Stimulated activated naive B cell treated with anti-CD40 and anti-IgM and Interleukin-4, amounts not matched to agents 10 μg/mL and 1 μg/mL and 100 μg/mL, for 72 hours (primary cell): ENCODE measurements at regions not wholly inside any gene's neighbourhood (a gene's known extent, or its start where the extent isn't known, plus 50 kb on each side); places are given as distances from the start of the nearest gene placed in this dataset.

Source experiments
- ATAC-seq, 2 donors: fragments of 150-1000 bp; cut with Tn5 transposase; replicated peaks; 2 replicates each; pipeline ENCODE4 v1.10.0; 2021; ENCODE audit warnings: moderate library complexity in 1 of 2
- DNase-seq: peaks from one replicate; pipeline ENCODE4 v3.0.0; 2021
- H3K27ac Mint-ChIP-seq: one replicate; pipeline ENCODE4 v1.8.0; 2022; ENCODE audit warnings: mild to moderate bottlenecking, mixed read lengths
- H3K27me3 Mint-ChIP-seq, 2 donors: one replicate each; pipeline ENCODE4 v1.8.0; 2022; ENCODE audit warnings: mixed read lengths in 2 of 2
- H3K36me3 Mint-ChIP-seq, 2 donors: one replicate each; pipeline ENCODE4 v1.8.0; 2022; ENCODE audit warnings: mixed read lengths in 2 of 2, mild to moderate bottlenecking in 1 of 2
- H3K4me1 Mint-ChIP-seq, 2 donors: one replicate each; pipeline ENCODE4 v1.8.0; 2022; ENCODE audit warnings: mixed read lengths in 2 of 2, mild to moderate bottlenecking in 1 of 2
- H3K4me3 Mint-ChIP-seq, 2 donors: one replicate each; pipeline ENCODE4 v1.8.0; 2022; ENCODE audit warnings: mild to moderate bottlenecking in 2 of 2, mixed read lengths in 2 of 2, moderate library complexity in 1 of 2
- H3K9me3 Mint-ChIP-seq, 2 donors: one replicate each; pipeline ENCODE4 v1.8.0; 2022; ENCODE audit warnings: mixed read lengths in 2 of 2, mild to moderate bottlenecking in 1 of 2

DNA sequence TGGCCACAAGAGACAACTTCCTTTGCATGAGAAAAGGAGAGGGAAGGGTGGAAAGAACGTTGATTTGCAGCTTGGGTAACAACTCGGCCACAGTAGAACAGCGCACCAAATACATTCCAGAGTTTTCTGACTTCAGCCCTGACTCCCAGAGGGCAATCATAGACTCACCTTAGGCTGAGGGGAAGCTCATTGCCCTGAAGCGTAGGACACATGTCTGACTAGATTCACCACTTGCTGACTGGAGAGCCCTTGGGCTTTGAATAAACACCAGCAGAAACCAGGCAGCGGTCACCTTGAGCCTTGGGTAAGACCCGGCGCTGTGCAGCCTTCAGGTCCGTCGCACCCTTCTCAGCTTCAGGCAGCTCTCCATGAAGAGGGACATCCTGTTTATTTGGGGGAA lies 151.8 kb upstream of the GRIA4 start:
- no peaks in the 10 kb centered on the region for H3K4me1 Mint-ChIP-seq
- ATAC-seq (no peak), DNase-seq (no peak)
- H3K27me3 Mint-ChIP-seq: no peaks in the 10 kb centered on the region
- peaks cover 0 to 5% of the 10 kb centered on the region in 2 donors for H3K9me3 Mint-ChIP-seq
- no peak overlapping the region for H3K4me3 Mint-ChIP-seq
- H3K27ac Mint-ChIP-seq: no peak overlapping the region
- H3K36me3 Mint-ChIP-seq: no peaks in the 10 kb centered on the region

DNA sequence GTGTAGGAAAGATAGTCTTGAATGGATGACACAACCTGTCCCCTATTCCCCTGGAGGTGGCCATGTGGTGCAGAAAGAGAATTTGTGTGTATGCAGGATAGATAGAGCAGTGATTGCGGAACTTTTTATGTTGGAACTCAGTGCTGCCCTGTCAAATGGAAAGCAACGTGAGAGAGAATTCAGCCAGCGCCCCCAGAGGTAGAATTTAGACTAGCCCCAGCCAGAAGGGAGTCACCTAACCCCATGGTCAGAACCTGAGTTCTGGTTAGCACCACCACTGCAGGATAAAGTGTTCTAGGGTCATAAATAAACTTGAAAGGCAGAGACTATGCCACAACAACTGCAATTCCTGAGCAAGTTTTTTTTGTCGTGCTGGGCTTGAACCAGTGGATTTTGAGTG lies 152.9 kb upstream of the GRIA4 start:
- H3K27ac Mint-ChIP-seq: no peak overlapping the region
- H3K27me3 Mint-ChIP-seq: no peaks in the 10 kb centered on the region
- H3K4me1 Mint-ChIP-seq: no peaks in the 10 kb centered on the region

DNA sequence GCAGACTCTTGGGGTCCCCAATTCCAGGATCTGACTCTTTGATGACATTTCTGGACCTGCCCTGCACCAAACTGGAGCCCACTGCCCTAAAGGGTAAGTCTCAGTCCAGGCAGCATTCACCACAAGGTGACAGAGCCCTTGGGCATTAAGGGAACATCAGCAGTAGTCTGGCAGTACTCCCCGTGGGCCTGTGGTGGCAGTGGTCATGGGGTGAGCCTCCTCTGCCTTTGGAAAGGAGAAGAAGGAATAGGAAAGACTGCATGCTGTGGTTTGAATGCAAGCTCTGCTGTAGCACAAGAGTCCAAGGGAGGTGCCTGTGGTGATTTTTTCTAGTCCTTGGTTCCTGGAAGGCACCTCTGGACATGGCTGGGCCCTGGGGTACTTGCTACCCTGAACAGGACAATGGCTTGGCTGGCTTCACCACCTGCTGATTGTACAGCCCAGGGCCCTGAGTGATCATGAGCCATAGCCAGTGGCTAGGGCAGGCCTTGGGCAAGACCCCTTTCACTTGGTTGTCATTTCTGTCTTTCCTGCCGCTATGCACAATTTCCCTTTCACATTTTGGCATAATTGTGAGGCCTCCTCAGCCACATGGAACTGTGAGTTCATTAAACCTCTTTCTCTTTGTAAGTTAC lies 160.7 kb upstream of the GRIA4 start:
- H3K27me3 Mint-ChIP-seq: no peaks in the 10 kb centered on the region
- peaks cover 4% of the 10 kb centered on the region in 2 donors for H3K4me1 Mint-ChIP-seq
- no peak overlapping the region for H3K4me3 Mint-ChIP-seq
- ATAC-seq (peak; percentile 16 to 36), DNase-seq (no peak)
- H3K27ac Mint-ChIP-seq: no peak overlapping the region
- H3K9me3 Mint-ChIP-seq: peaks cover 10 to 11% of the 10 kb centered on the region in 2 donors
- H3K36me3 Mint-ChIP-seq: no peaks in the 10 kb centered on the region

More for the DNA sequence above, 152.9 kb upstream of the GRIA4 start:
- no peak for ATAC-seq
- Mint-ChIP-seq H3K9me3 (peaks cover 0 to 5% of the 10 kb centered on the region in 2 donors), H3K36me3 (no peaks in the 10 kb centered on the region), H3K4me3 (no peak overlapping the region)
- no peak for DNase-seq

DNA sequence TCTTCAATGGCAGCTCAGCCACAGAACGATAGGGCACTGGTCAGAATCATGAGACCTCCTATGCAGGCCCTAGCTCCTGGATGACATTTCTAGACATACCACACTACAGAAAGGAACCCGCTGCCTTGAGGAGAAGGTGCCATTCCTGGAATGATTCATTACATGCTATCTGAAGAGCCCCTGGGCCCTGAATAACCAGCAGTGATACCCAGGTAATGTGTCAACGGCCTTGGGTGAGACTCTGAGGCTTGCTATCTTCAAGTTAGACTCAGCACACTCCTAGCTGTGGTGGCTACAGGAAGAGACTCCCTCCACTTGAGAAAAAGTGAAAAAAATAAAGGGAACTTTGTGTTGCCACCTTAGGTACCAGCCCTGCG lies 161.2 kb upstream of the GRIA4 start:
- Mint-ChIP-seq H3K4me1 (peaks cover 4% of the 10 kb centered on the region in 2 donors), H3K9me3 (peaks cover 12% of the 10 kb centered on the region in 2 donors), H3K4me3 (no peak overlapping the region), H3K27me3 (no peaks in the 10 kb centered on the region), H3K36me3 (no peaks in the 10 kb centered on the region), H3K27ac (no peak overlapping the region)
- no peak for DNase-seq
- ATAC-seq: peak; percentile 21 to 43

DNA sequence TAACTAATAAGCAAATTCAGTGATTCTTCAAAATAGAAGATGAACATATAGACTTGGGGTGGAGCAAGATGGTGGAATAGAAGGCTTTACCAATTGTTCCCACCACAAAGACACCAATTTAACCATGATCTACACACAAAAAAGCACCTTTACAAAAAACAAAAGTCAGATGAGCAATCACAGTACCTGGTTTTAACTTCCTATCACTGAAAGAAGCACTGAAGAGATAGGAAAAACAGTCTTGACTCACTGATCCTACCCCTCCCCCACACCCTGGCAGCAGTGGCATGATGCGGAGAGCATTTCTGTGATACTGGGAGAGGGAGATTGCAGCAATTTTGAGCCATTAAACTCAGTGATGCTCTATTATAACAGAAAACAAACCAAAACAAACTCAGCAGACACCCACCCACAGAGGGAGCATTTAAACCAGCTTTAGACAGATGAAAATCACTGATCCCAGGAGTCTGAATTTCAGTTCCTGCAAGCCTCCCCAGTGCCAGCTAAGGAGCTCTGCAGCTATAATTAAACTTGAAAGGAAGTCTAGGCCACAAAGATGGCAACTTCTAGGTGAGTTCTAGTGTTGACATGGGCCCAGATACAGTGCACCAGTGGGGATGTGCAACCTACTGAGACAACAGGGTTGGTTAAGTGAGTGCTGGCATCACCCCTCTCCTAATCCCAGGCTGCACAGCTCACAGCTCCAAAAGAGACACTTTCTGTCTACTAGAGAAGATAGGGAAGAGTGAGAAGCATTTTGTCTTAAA lies 161.8 kb upstream of the GRIA4 start:
- no peaks in the 10 kb centered on the region for H3K36me3 Mint-ChIP-seq
- DNase-seq (no peak), ATAC-seq (peak; percentile 23 to 51)
- peaks cover 12 to 15% of the 10 kb centered on the region in 2 donors for H3K9me3 Mint-ChIP-seq
- no peaks in the 10 kb centered on the region for H3K27me3 Mint-ChIP-seq
- H3K4me1 Mint-ChIP-seq: peaks cover 4% of the 10 kb centered on the region in 2 donors
- H3K4me3 Mint-ChIP-seq: no peak overlapping the region
- H3K27ac Mint-ChIP-seq: no peak overlapping the region

DNA sequence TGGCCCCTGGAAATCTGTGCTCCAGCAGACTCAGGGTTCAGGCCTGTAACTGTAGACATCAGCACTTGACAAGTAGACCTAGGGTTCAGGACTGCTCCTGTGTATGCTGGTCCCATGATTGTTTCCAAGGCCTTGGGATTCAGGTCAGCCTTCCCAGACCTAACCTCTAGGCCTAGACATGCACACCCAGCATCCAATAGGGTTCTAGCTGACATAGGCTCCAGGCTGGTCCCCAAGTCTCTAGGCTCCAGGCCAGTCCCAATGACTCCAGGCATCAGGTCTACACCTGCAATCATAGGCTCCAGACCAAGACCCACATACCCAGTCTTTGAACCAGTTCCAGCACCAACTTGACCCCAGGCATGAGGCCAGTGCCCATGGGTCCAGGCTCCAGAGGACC lies 166.2 kb upstream of the GRIA4 start:
- H3K36me3 Mint-ChIP-seq: no peaks in the 10 kb centered on the region
- H3K9me3 Mint-ChIP-seq: peaks cover 12 to 17% of the 10 kb centered on the region in 2 donors
- H3K27me3 Mint-ChIP-seq: no peaks in the 10 kb centered on the region
- H3K4me1 Mint-ChIP-seq: peaks cover 4% of the 10 kb centered on the region in 2 donors
- no peak overlapping the region for H3K27ac Mint-ChIP-seq
- no peak for ATAC-seq
- no peak overlapping the region for H3K4me3 Mint-ChIP-seq
- no peak for DNase-seq

DNA sequence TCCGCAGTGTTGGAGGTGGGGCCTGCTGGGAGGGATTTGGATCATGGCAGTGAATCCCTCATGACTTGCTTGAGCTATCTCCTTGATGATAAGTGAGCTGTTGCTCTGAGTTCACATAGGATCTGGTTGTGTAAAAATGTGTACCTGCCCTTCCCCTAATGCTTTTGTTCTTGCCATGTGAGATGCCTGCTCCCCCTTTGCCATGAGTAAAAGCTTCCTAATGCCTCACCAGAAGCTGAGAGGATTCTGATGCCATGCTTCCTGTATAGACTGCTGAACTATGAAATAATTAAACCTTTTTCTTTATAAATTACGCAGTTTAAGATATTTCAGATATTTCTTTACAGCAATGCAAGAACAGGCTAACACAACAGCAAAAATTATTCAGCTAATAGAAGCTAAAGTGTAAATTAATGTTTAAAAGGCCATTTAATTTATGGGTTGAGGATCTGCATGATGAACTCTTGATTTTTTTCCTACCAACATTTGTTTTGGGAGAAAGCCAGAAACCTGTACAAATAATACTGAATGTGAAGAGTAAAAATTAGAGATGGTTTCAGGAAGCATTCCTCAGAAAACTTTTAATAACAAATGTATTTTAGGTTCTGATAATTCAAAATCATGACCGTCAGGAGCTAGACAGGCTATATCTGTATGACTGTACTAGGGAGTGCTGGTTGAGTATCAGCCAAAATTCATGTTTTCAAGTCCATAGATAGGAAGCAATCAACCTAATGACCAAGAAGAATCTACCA lies 177.5 kb upstream of the GRIA4 start:
- no peaks in the 10 kb centered on the region for H3K9me3 Mint-ChIP-seq
- no peak overlapping the region for H3K4me3 Mint-ChIP-seq
- no peak for ATAC-seq
- no peaks in the 10 kb centered on the region for H3K27me3 Mint-ChIP-seq
- H3K36me3 Mint-ChIP-seq: no peaks in the 10 kb centered on the region
- no peak for DNase-seq
- no peak overlapping the region for H3K27ac Mint-ChIP-seq
- H3K4me1 Mint-ChIP-seq: no peaks in the 10 kb centered on the region

DNA sequence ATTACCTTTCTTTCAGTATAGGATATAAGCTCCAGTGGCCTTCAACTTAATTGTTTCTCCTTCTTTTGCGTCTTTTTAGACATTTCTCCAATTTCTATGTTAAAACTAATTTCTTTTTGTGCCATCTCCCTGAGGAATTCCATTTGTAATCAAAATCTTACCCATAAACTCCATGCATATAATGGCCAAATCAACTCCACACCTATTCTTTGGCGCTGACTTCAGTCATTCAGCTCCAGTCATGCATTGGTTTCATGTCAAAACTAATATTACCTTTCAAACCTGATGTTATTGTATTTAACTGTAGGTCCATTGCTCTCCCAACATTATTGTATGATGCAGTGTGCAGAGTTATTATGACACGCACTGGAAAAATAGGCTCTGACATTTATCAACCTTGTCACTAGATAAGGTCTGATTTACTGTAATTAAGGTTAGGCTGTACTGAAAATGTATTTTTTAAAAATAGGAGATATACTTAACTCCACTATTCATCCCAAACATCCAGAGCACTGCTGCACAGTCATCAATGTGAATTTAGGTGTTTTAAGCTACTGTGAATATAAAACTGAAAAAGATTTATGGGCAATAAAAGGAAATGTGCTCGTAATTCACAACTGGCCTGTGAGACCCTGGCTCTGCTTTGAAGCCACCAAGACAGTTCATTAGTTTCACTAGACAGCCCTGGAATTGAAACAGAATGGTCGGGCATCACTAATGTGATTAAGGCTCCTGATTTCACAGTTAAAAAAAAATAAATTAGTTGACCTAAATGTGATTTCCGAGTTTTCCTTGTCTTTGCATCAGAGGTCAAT lies 180.6 kb upstream of the GRIA4 start:
- Mint-ChIP-seq H3K4me3 (no peak overlapping the region), H3K4me1 (no peaks in the 10 kb centered on the region), H3K9me3 (no peaks in the 10 kb centered on the region), H3K27ac (no peak overlapping the region), H3K36me3 (no peaks in the 10 kb centered on the region), H3K27me3 (no peaks in the 10 kb centered on the region)
- no peak for ATAC-seq
- DNase-seq: no peak

DNA sequence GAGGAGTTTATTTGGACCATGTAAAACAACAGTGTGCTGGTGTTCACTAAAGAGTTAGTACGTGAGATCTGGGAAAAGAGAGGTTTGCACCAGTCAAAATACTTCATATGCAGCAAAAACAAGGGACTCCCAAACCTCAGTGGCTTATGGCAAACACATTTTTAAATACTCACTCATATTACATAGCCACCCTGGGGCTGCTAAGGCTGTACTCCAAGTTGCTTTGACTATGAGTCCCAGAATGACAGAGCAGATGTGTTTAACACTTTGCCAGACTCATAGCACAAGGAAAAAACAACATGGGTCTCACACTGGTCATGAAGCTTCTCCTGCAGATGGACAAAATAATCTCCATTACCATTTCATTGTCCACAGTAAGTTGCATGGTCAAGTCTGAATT lies 202.8 kb upstream of the GRIA4 start:
- no peak for ATAC-seq

DNA sequence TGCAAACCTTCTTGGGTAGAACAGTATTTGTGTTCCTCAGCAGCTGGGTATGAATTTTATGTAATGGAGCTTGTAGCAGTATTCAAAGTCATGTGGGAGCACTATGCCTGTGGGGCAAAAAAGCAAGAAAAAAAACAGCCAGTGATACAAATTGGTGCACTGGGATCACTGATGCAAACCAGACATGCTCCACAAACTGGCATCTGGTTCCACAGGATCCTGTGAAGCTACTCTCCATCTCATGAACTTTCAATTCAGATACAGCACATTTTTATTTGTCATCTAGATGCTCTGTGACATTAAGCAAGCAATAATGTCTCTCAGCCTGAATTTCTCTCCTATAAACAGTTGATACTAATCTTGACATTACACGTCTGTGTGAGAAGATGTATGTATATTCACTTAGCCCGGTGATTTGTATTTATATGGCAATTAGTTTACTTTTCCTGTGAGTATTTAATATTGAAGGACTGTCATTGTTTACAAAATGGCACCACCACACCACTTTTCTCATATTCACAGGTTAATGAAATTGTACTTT lies 208.5 kb upstream of the GRIA4 start:
- no peak overlapping the region for H3K4me3 Mint-ChIP-seq
- H3K9me3 Mint-ChIP-seq: no peaks in the 10 kb centered on the region
- peaks cover 0 to 3% of the 10 kb centered on the region in 2 donors for H3K27me3 Mint-ChIP-seq
- no peaks in the 10 kb centered on the region for H3K36me3 Mint-ChIP-seq
- no peak for ATAC-seq
- no peak overlapping the region for H3K27ac Mint-ChIP-seq
- DNase-seq: no peak
- no peaks in the 10 kb centered on the region for H3K4me1 Mint-ChIP-seq

More for the DNA sequence above, 202.8 kb upstream of the GRIA4 start:
- H3K27ac Mint-ChIP-seq: no peak overlapping the region
- no peak overlapping the region for H3K4me3 Mint-ChIP-seq
- no peaks in the 10 kb centered on the region for H3K9me3 Mint-ChIP-seq
- no peaks in the 10 kb centered on the region for H3K36me3 Mint-ChIP-seq
- DNase-seq: no peak
- no peaks in the 10 kb centered on the region for H3K4me1 Mint-ChIP-seq
- peaks cover 0 to 3% of the 10 kb centered on the region in 2 donors for H3K27me3 Mint-ChIP-seq

DNA sequence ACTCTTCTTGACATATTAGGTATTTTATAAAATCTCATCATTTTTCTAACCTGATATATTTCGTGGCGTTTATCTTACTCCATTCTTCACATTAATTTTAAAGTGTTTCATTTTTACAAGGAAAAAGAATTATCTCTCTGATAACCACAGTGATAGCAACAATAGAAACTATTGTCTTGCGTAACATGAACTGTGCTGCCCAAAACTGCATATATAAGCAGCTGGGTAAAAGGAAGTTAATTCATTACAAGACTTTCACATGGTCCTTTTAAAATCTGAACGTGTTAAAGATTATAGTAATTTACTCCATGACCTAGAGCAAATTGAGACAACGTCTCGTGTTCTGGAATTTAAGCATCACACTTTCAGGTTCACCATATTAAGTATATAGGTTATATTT lies 210.4 kb upstream of the GRIA4 start:
- DNase-seq: no peak

DNA sequence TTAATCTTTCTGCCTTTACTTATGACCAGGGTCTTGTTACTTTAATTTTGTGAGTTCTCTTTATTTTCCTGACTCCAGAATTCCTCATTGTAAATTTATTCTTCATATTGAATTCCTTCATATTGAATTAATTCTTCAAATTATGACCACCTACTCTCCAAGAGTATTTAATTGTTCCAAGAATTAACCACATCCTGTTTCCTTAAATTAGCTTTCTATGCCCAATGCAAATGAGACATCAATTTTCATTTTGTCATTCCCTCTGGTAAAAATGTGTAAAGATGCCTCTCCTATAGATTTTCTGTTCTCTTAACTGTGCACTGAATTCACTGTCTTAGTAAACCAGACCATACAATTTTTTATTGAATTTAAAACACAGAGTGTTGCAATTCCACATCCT lies 211.2 kb upstream of the GRIA4 start:
- Mint-ChIP-seq H3K9me3 (no peaks in the 10 kb centered on the region), H3K4me3 (no peak overlapping the region), H3K27me3 (peaks cover 0 to 3% of the 10 kb centered on the region in 2 donors), H3K4me1 (no peaks in the 10 kb centered on the region), H3K36me3 (no peaks in the 10 kb centered on the region), H3K27ac (no peak overlapping the region)
- no peak for ATAC-seq
- no peak for DNase-seq

More for the DNA sequence above, 210.4 kb upstream of the GRIA4 start:
- no peaks in the 10 kb centered on the region for H3K4me1 Mint-ChIP-seq
- ATAC-seq: no peak
- no peaks in the 10 kb centered on the region for H3K9me3 Mint-ChIP-seq
- no peak overlapping the region for H3K4me3 Mint-ChIP-seq
- H3K36me3 Mint-ChIP-seq: no peaks in the 10 kb centered on the region
- peaks cover 0 to 3% of the 10 kb centered on the region in 2 donors for H3K27me3 Mint-ChIP-seq
- H3K27ac Mint-ChIP-seq: no peak overlapping the region

DNA sequence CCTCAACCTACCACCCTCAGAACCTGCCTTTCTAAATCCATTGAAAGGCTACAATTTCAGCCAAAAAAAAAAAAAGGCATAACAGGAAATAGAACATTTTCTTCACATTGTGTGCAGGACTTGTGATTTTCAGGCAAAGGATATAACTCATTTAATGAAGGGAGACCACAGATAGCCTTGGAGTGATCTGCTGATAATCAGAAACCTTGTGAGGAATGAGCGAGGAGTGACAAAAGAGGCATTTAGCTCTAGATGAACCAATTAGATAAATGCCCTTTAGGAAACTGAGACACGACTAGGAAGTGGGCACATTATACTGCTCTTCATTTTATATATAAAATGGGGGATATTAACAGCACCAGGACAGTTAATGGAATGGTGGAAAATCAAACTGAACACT lies 216.5 kb upstream of the GRIA4 start:
- ATAC-seq: no peak
- no peaks in the 10 kb centered on the region for H3K27me3 Mint-ChIP-seq
- no peak overlapping the region for H3K4me3 Mint-ChIP-seq
- DNase-seq: no peak
- H3K27ac Mint-ChIP-seq: no peak overlapping the region
- H3K36me3 Mint-ChIP-seq: no peaks in the 10 kb centered on the region
- H3K9me3 Mint-ChIP-seq: no peaks in the 10 kb centered on the region
- no peaks in the 10 kb centered on the region for H3K4me1 Mint-ChIP-seq

DNA sequence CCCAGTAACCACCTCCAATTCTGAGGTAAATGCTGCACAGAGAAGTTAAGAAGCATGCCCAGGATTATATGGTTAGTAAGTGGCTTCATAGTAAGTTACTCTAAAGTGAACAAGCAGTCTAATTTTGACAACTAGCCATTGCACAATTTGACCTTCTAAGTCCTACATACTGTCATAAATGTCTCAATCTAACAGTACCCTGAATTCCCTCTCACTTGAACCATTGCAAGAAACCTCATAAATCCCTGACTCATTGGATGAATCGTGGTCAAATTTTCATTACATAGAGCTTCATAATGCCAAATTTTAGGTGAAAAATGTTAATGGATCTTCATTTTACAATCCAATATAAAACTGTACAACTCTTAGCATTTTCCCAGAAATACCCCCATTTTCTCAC lies 217.3 kb upstream of the GRIA4 start:
- no peak overlapping the region for H3K27ac Mint-ChIP-seq
- no peak overlapping the region for H3K4me3 Mint-ChIP-seq
- H3K36me3 Mint-ChIP-seq: no peaks in the 10 kb centered on the region
- no peak for ATAC-seq
- no peaks in the 10 kb centered on the region for H3K27me3 Mint-ChIP-seq
- DNase-seq: no peak
- H3K4me1 Mint-ChIP-seq: no peaks in the 10 kb centered on the region
- H3K9me3 Mint-ChIP-seq: no peaks in the 10 kb centered on the region
